Small intestine (tissue), 7 donors: ENCODE measurements at regions not wholly inside any gene's neighbourhood (a gene's known extent, or its start where the extent isn't known, plus 50 kb on each side); places are given as distances from the start of the nearest gene placed in this dataset.
A peak's percentile ranks its signal among the peaks of the same experiment; 100 is the strongest.

Experiments
- DNase-seq, 2 donors: peaks; one replicate each; pipeline versions ENCODE4 v3.0.0 to v3.0.0-alpha.2; 2013
- FAIRE-seq: peaks from 2 replicates; lab custom pipeline; 2012; peaks lifted over from hg19 to GRCh38; lab: Jason Lieb, UNC
- H3K27ac ChIP-seq, 3 donors: one replicate each; pipeline ENCODE4 v1.5.1; 2013; ENCODE audit warnings: low read length in 2 of 3, mild to moderate bottlenecking in 2 of 3, control low read depth in 1 of 3, inconsistent platforms in 1 of 3, low read depth in 1 of 3, moderate library complexity in 1 of 3
- H3K27me3 ChIP-seq, 3 donors: one replicate each; pipeline ENCODE4 v1.6.1; 2013; ENCODE audit warnings: low read length in 3 of 3, inconsistent platforms in 1 of 3; ENCODE audit not compliant: control insufficient read depth in 3 of 3, insufficient read depth in 3 of 3
- H3K36me3 ChIP-seq, 3 donors: one replicate each; pipeline ENCODE4 v1.6.1; 2013; ENCODE audit warnings: low read length in 3 of 3, inconsistent platforms in 1 of 3, low read depth in 1 of 3, mild to moderate bottlenecking in 1 of 3, moderate library complexity in 1 of 3; ENCODE audit not compliant: control insufficient read depth in 3 of 3, insufficient read depth in 2 of 3
- H3K4me1 ChIP-seq, 3 donors: one replicate each; pipeline ENCODE4 v1.6.1; 2013; ENCODE audit warnings: low read length in 2 of 3, inconsistent platforms in 1 of 3, low read depth in 1 of 3, mild to moderate bottlenecking in 1 of 3, moderate library complexity in 1 of 3; ENCODE audit not compliant: control insufficient read depth in 3 of 3, insufficient read depth in 2 of 3
- H3K4me3 ChIP-seq, 3 donors: one replicate each; pipeline ENCODE4 v1.5.1; 2013; ENCODE audit warnings: low read length in 3 of 3, control low read depth in 1 of 3, inconsistent platforms in 1 of 3, low read depth in 1 of 3, mild to moderate bottlenecking in 1 of 3, moderate library complexity in 1 of 3
- H3K9me3 ChIP-seq, 2 donors: one replicate each; pipeline ENCODE4 v1.6.1; 2013; ENCODE audit warnings: low read depth in 1 of 2, low read length in 1 of 2; ENCODE audit not compliant: control insufficient read depth in 2 of 2, insufficient read depth in 1 of 2
- WGBS, 3 donors: extraction: QIAGEN DNeasy Blood & Tissue Kit; methylation state at CpG; one replicate each; pipeline ENCODE4 v1.1.7; 2013; 5-methylcytosine and 5-hydroxymethylcytosine counted together
- donor health status: healthy with polysubstance abuse.
- donor health status: control.
- donor health status: control.
- donor health status: Bipolar disorder and iron deficiency.
- donor health status: healthy.

GRCh38 chr1:234958706-234959657 is 169.7 kb downstream of the TOMM20 start:
- Histone ChIP-seq H3K27ac (peak overlapping the region; percentile 87 to 98 (median 97)), H3K4me3 (no peak overlapping the region), H3K27me3 (no peaks in the 10 kb centered on the region), H3K9me3 (no peaks in the 10 kb centered on the region), H3K4me1 (peaks cover 17 to 94% (median 29%) of the 10 kb centered on the region in 3 donors), H3K36me3 (no peaks in the 10 kb centered on the region)
- WGBS, 3 donors = 26 to 60% (median 50%) methylated on average over 21 of the region's 21 CpGs
- DNase-seq = peak; percentile 59 to 70
- no peak for FAIRE-seq

- FAIRE-seq (no peak), DNase-seq (no peak)
- H3K27ac ChIP-seq = peak overlapping the region; percentile 87 to 98 (median 97)
- no peaks in the 10 kb centered on the region for H3K36me3 ChIP-seq
- H3K9me3 ChIP-seq = no peaks in the 10 kb centered on the region
- no peaks in the 10 kb centered on the region for H3K27me3 ChIP-seq
- WGBS, 3 donors = 41 to 71% (median 67%) methylated on average over 13 of the region's 13 CpGs
- peaks cover 17 to 92% (median 24%) of the 10 kb centered on the region in 3 donors for H3K4me1 ChIP-seq
- H3K4me3 ChIP-seq = no peak overlapping the region
Measured at GRCh38 chr1:234958066-234958705, 170.5 kb downstream of the TOMM20 start.

- DNase-seq = peak; percentile 92 to 97
- Histone ChIP-seq H3K4me1 (peaks cover 17 to 85% (median 23%) of the 10 kb centered on the region in 3 donors), H3K27ac (peak overlapping the region; percentile 87 to 98 (median 97)), H3K27me3 (no peaks in the 10 kb centered on the region), H3K9me3 (no peaks in the 10 kb centered on the region), H3K4me3 (no peak overlapping the region), H3K36me3 (no peaks in the 10 kb centered on the region)
- no peak for FAIRE-seq
- WGBS, 3 donors = 20 to 59% (median 44%) methylated on average over 14 of the region's 14 CpGs
Measured at GRCh38 chr1:234957330-234958065, 171.1 kb downstream of the TOMM20 start.

GRCh38 chr1:234956821-234957329 is 171.8 kb downstream of the TOMM20 start:
- no peak for DNase-seq
- H3K4me1 ChIP-seq = peaks cover 16 to 78% (median 23%) of the 10 kb centered on the region in 3 donors
- 37 to 58% (median 53%) methylated on average over 11 of the region's 11 CpGs for WGBS, 3 donors
- H3K9me3 ChIP-seq = no peaks in the 10 kb centered on the region
- no peak overlapping the region for H3K4me3 ChIP-seq
- no peaks in the 10 kb centered on the region for H3K27me3 ChIP-seq
- FAIRE-seq = no peak
- no peaks in the 10 kb centered on the region for H3K36me3 ChIP-seq
- peak overlapping the region; percentile 65 to 98 (median 87) for H3K27ac ChIP-seq

- Histone ChIP-seq H3K27me3 (no peaks in the 10 kb centered on the region), H3K4me3 (no peak overlapping the region), H3K4me1 (peaks cover 8 to 66% (median 23%) of the 10 kb centered on the region in 3 donors), H3K9me3 (no peaks in the 10 kb centered on the region), H3K27ac (peak overlapping the region; percentile 73 to 98 (median 97)), H3K36me3 (no peaks in the 10 kb centered on the region)
- DNase-seq (peak; percentile 89 to 94), FAIRE-seq (no peak)
- 6 to 27% (median 7%) methylated on average over 11 of the region's 11 CpGs for WGBS, 3 donors
Measured at GRCh38 chr1:234955107-234955731, 173.4 kb downstream of the TOMM20 start.

- Histone ChIP-seq H3K9me3 (peaks cover 0 to 3% of the 10 kb centered on the region in 2 donors), H3K27me3 (no peaks in the 10 kb centered on the region), H3K4me1 (peaks cover 8 to 60% (median 23%) of the 10 kb centered on the region in 3 donors), H3K36me3 (no peaks in the 10 kb centered on the region), H3K4me3 (no peak overlapping the region), H3K27ac (peak overlapping the region; percentile 71 to 98 (median 97))
- 94 to 96% (median 96%) methylated on average over 6 of the region's 6 CpGs for WGBS, 3 donors
- DNase-seq (peak in 1 of 2 donors; percentile 24), FAIRE-seq (no peak)
Measured at GRCh38 chr1:234954613-234955012, 174.0 kb downstream of the TOMM20 start.

GRCh38 chr1:234953655-234954405 is 174.8 kb downstream of the TOMM20 start:
- no peaks in the 10 kb centered on the region for H3K27me3 ChIP-seq
- WGBS, 3 donors = 69 to 78% (median 73%) methylated on average over 13 of the region's 13 CpGs
- no peak overlapping the region for H3K4me3 ChIP-seq
- no peaks in the 10 kb centered on the region for H3K36me3 ChIP-seq
- peaks cover 6 to 53% (median 21%) of the 10 kb centered on the region in 3 donors for H3K4me1 ChIP-seq
- no peak for FAIRE-seq
- DNase-seq = no peak
- H3K9me3 ChIP-seq = peaks cover 0 to 9% of the 10 kb centered on the region in 2 donors
- peak overlapping the region; percentile 71 to 98 (median 97) for H3K27ac ChIP-seq
